H9 (cell line): ENCODE measurements at regions not wholly inside any gene's neighbourhood (a gene's known extent, or its start where the extent isn't known, plus 50 kb on each side); places are given as distances from the start of the nearest gene placed in this dataset.

Experiments
- DNase-seq: peaks from one replicate; pipeline ENCODE4 v3.0.0-alpha.2; 2017
- H2AFZ ChIP-seq: one replicate; pipeline ENCODE4 v1.6.1; 2013; ENCODE audit warnings: mild to moderate bottlenecking, low read length, control low read depth, moderate library complexity
- H2AK5ac ChIP-seq: 2 replicates; pipeline ENCODE4 v1.6.1; 2013; ENCODE audit warnings: low read length, control low read depth, mixed read lengths; ENCODE audit not compliant: insufficient read length
- H2BK120ac ChIP-seq: one replicate; pipeline ENCODE4 v1.6.1; 2013; ENCODE audit warnings: low read depth, mild to moderate bottlenecking, low read length, control low read depth, inconsistent platforms; ENCODE audit not compliant: poor library complexity, severe bottlenecking
- H2BK12ac ChIP-seq: 2 replicates; pipeline ENCODE4 v1.6.1; 2013; ENCODE audit warnings: low read length, control low read depth, mixed read lengths, low read depth; ENCODE audit not compliant: insufficient read length
- H2BK15ac ChIP-seq: 2 replicates; pipeline ENCODE4 v1.6.1; 2013; ENCODE audit warnings: low read depth, low read length, control low read depth
- H2BK20ac ChIP-seq: one replicate; pipeline ENCODE4 v1.6.1; 2013; ENCODE audit warnings: low read depth, mild to moderate bottlenecking, low read length, control low read depth, inconsistent platforms; ENCODE audit not compliant: poor library complexity, severe bottlenecking
- H2BK5ac ChIP-seq: 2 replicates; pipeline ENCODE4 v1.6.1; 2013; ENCODE audit warnings: low read length, control low read depth, mixed read lengths; ENCODE audit not compliant: insufficient read length
- H3K14ac ChIP-seq: 2 replicates; pipeline ENCODE4 v1.6.1; 2013; ENCODE audit warnings: low read length, control low read depth; ENCODE audit not compliant: insufficient read depth
- H3K18ac ChIP-seq: 2 replicates; pipeline ENCODE4 v1.6.1; 2013; ENCODE audit warnings: low read depth, mild to moderate bottlenecking, mixed read lengths, low read length, control low read depth; ENCODE audit not compliant: insufficient read length
- H3K23ac ChIP-seq: 2 replicates; pipeline ENCODE4 v1.6.1; 2013; ENCODE audit warnings: low read length, control low read depth, mixed read lengths, low read depth; ENCODE audit not compliant: insufficient read length
- H3K23me2 ChIP-seq: 2 replicates; pipeline ENCODE4 v1.6.1; 2013; ENCODE audit warnings: low read depth, mild to moderate bottlenecking, mixed read lengths, low read length, control low read depth; ENCODE audit not compliant: insufficient read length, poor library complexity, severe bottlenecking
- H3K27ac ChIP-seq: 2 replicates; pipeline ENCODE4 v1.5.1; 2013; ENCODE audit warnings: low read length, control low read depth, mixed read lengths, low read depth; ENCODE audit not compliant: insufficient read length
- H3K27me3 ChIP-seq: 2 replicates; pipeline ENCODE4 v1.6.1; 2013; ENCODE audit warnings: low read length, control low read depth, inconsistent platforms; ENCODE audit not compliant: insufficient read depth
- H3K4ac ChIP-seq: 2 replicates; pipeline ENCODE4 v1.6.1; 2013; ENCODE audit warnings: low read depth, mild to moderate bottlenecking, control low read depth, inconsistent platforms, low read length, moderate library complexity
- H3K4me1 ChIP-seq: 2 replicates; pipeline ENCODE4 v1.6.1; 2013; ENCODE audit warnings: low read length, control low read depth, inconsistent platforms; ENCODE audit not compliant: insufficient read depth
- H3K4me2 ChIP-seq: 2 replicates; pipeline ENCODE4 v1.6.1; 2013; ENCODE audit warnings: low read length, control low read depth, mixed read lengths; ENCODE audit not compliant: insufficient read length, insufficient read depth
- H3K56ac ChIP-seq: 2 replicates; pipeline ENCODE4 v1.6.1; 2013; ENCODE audit warnings: low read depth, mild to moderate bottlenecking, mixed read lengths, low read length, control low read depth; ENCODE audit not compliant: insufficient read length
- H3K79me1 ChIP-seq: 2 replicates; pipeline ENCODE4 v1.6.1; 2013; ENCODE audit warnings: low read depth, mild to moderate bottlenecking, moderate library complexity, low read length, control low read depth, inconsistent platforms; ENCODE audit not compliant: insufficient read depth, poor library complexity, severe bottlenecking
- H3K79me2 ChIP-seq: 2 replicates; pipeline ENCODE4 v1.6.1; 2013; ENCODE audit warnings: low read length, control low read depth, inconsistent platforms; ENCODE audit not compliant: insufficient read depth
- H3K9ac ChIP-seq: 2 replicates; pipeline ENCODE4 v1.6.1; 2013; ENCODE audit warnings: low read length, control low read depth, mixed read lengths; ENCODE audit not compliant: insufficient read length; ENCODE audit errors: extremely low read depth
- H3K9me3 ChIP-seq: one replicate; pipeline ENCODE4 v1.6.1; 2013; ENCODE audit warnings: low read depth, low read length, inconsistent platforms; ENCODE audit not compliant: control insufficient read depth
- H3T11ph ChIP-seq: one replicate; pipeline ENCODE4 v1.6.1; 2013; ENCODE audit warnings: mild to moderate bottlenecking, low read length, control low read depth, inconsistent platforms
- H4K20me1 ChIP-seq: one replicate; pipeline ENCODE4 v1.6.1; 2013; ENCODE audit not compliant: control insufficient read depth, insufficient read length, insufficient read depth
- H4K5ac ChIP-seq: 2 replicates; pipeline ENCODE4 v1.6.1; 2013; ENCODE audit warnings: low read depth, mild to moderate bottlenecking, mixed read lengths, low read length, control low read depth; ENCODE audit not compliant: insufficient read length
- H4K8ac ChIP-seq: replicated peaks from 2 replicates; pipeline ENCODE4 v1.6.1; 2013; ENCODE audit warnings: low read length, control low read depth, mixed read lengths, low read depth; ENCODE audit not compliant: insufficient read length
- H4K91ac ChIP-seq: 2 replicates; pipeline ENCODE4 v1.6.1; 2013; ENCODE audit warnings: low read depth, mild to moderate bottlenecking, moderate library complexity, mixed read lengths, low read length, control low read depth; ENCODE audit not compliant: insufficient read length
- H3K27ac Mint-ChIP-seq, 3 experiments: 2 replicates in 2 of 3; 3 replicates in 1 of 3; pipeline ENCODE4 v1.8.0; 2020 to 2021; ENCODE audit warnings: mixed read lengths in 3 of 3, mild to moderate bottlenecking in 1 of 3, moderate library complexity in 1 of 3
- H3K27me3 Mint-ChIP-seq: 2 replicates; pipeline ENCODE4 v1.8.0; 2021; ENCODE audit warnings: low read depth, mild to moderate bottlenecking, moderate library complexity, mixed read lengths
- H3K36me3 Mint-ChIP-seq, 3 experiments: 2 replicates in 2 of 3; 3 replicates in 1 of 3; pipeline ENCODE4 v1.8.0; 2020 to 2021; ENCODE audit warnings: low read depth in 3 of 3, mixed read lengths in 3 of 3; ENCODE audit not compliant: insufficient read depth in 1 of 3
- H3K4me1 Mint-ChIP-seq, 2 experiments: 2 replicates each; pipeline ENCODE4 v1.8.0; 2020; ENCODE audit warnings: mixed read lengths in 2 of 2
- H3K4me3 Mint-ChIP-seq, 2 experiments: 2 replicates in 1 of 2; 3 replicates in 1 of 2; pipeline ENCODE4 v1.8.0; 2020 to 2021; ENCODE audit warnings: mild to moderate bottlenecking in 2 of 2, mixed read lengths in 2 of 2, moderate library complexity in 1 of 2
- H3K9me3 Mint-ChIP-seq, 2 experiments: 2 replicates in 1 of 2; 3 replicates in 1 of 2; pipeline ENCODE4 v1.8.0; 2020; ENCODE audit warnings: mild to moderate bottlenecking in 2 of 2, mixed read lengths in 2 of 2, moderate library complexity in 1 of 2
- CTCF ChIP-seq: fragments of 200-600 bp; sonication (generic); conservative IDR thresholded peaks from 3 replicates; pipeline ENCODE4 v1.8.0; 2021; ENCODE audit warnings: antibody characterized with exemption, mild to moderate bottlenecking
- WGBS: extraction: QIAGEN DNeasy Blood & Tissue Kit; methylation state at CpG from one replicate; pipeline ENCODE4 v1.1.7; 2013; ENCODE audit warnings: missing lambda C conversion rate, low lambda C conversion rate, mixed read lengths; ENCODE audit not compliant: insufficient read length; ENCODE audit errors: extremely low coverage; 5-methylcytosine and 5-hydroxymethylcytosine counted together

- Histone ChIP-seq H4K8ac (no peak overlapping the region), H3K4me2 (no peak overlapping the region), H2AK5ac (no peak overlapping the region), H3K23me2 (no peaks in the 10 kb centered on the region), H3K9ac (no peak overlapping the region), H2BK20ac (no peak overlapping the region), H3K79me1 (no peaks in the 10 kb centered on the region), H3T11ph (no peak overlapping the region), H3K27me3 (no peaks in the 10 kb centered on the region), H3K18ac (no peak overlapping the region), H3K23ac (no peak overlapping the region), H2AFZ (no peak overlapping the region), H2BK120ac (no peak overlapping the region), H3K56ac (no peak overlapping the region), H4K20me1 (no peaks in the 10 kb centered on the region), H3K9me3 (no peaks in the 10 kb centered on the region), H2BK5ac (no peak overlapping the region), H2BK12ac (no peak overlapping the region), H4K91ac (no peak overlapping the region), H4K5ac (no peak overlapping the region), H3K27ac (no peak overlapping the region), H3K79me2 (no peaks in the 10 kb centered on the region), H3K4ac (no peak overlapping the region), H2BK15ac (no peak overlapping the region), H3K4me1 (no peaks in the 10 kb centered on the region), H3K14ac (no peak overlapping the region)
- Mint-ChIP-seq H3K36me3 (peaks cover 0 to 4% (median 3%) of the 10 kb centered on the region in 3 experiments; a peak in 2 of 7 replicates), H3K9me3 (peaks cover 0 to 3% of the 10 kb centered on the region in 2 experiments; a peak in 2 of 5 replicates), H3K27me3 (no peaks in the 10 kb centered on the region; the same call in none of the 2 replicates), H3K4me3 (no peak overlapping the region; a peak in 1 of 5 replicates), H3K27ac (peak overlapping the region in 1 of 3 experiments; percentile 79; a peak in 1 of 7 replicates), H3K4me1 (peaks cover 17 to 22% of the 10 kb centered on the region in 2 experiments)
- no CpG with 5 or more reads among the region's 5 CpGs for WGBS
- no peak for DNase-seq
- TF ChIP-seq CTCF, result no peak
Measured at GRCh38 chr18:61954096-61954746, 61.4 kb upstream of the RNF152 start.
